Stimulated activated CD8-positive, alpha-beta memory T cell treated with anti-CD3 and anti-CD28 coated beads, Interleukin-15, amount 100 ng/mL, for 48 hours (primary cell): ENCODE measurements at regions not wholly inside any gene's neighbourhood (a gene's known extent, or its start where the extent isn't known, plus 50 kb on each side); places are given as distances from the start of the nearest gene placed in this dataset.

ENCODE experiments used
- DNase-seq, 2 donors: peaks; one replicate each; pipeline ENCODE4 v3.0.0-alpha.2; 2020; ENCODE audit warnings: low read depth in 2 of 2

GRCh38 chr11:69378303-69379141 is 84.6 kb downstream of the MYEOV start:
- no peak for DNase-seq

- no peak for DNase-seq
These were observed 86.5 kb downstream of the MYEOV start for GRCh38 chr11:69380451-69380901.

- DNase-seq = no peak
These were observed 87.1 kb downstream of the MYEOV start for GRCh38 chr11:69380921-69381581.

- no peak for DNase-seq
These were observed 87.8 kb downstream of the MYEOV start for GRCh38 chr11:69381681-69382130.

GRCh38 chr11:69382131-69383128 is 88.5 kb downstream of the MYEOV start:
- DNase-seq = no peak

GRCh38 chr11:69383372-69384250 is 89.7 kb downstream of the MYEOV start:
- no peak for DNase-seq

GRCh38 chr11:69384251-69385143 is 90.5 kb downstream of the MYEOV start:
- no peak for DNase-seq

GRCh38 chr11:69385144-69385820 is 91.3 kb downstream of the MYEOV start:
- no peak for DNase-seq

- DNase-seq = no peak
These were observed 92.0 kb downstream of the MYEOV start for GRCh38 chr11:69385832-69386427.

- no peak for DNase-seq
These were observed 92.8 kb downstream of the MYEOV start for GRCh38 chr11:69386594-69387408.

GRCh38 chr11:69387409-69387885 is 93.5 kb downstream of the MYEOV start:
- no peak for DNase-seq

GRCh38 chr11:69388210-69388609 is 93.3 kb upstream of the LINC01488 start:
- no peak for DNase-seq

- DNase-seq = no peak
These were observed 92.8 kb upstream of the LINC01488 start for GRCh38 chr11:69388661-69389060.

- DNase-seq = no peak
These were observed 90.9 kb upstream of the LINC01488 start for GRCh38 chr11:69390561-69390960.

- no peak for DNase-seq
These were observed 90.0 kb upstream of the LINC01488 start for GRCh38 chr11:69391192-69392103.

- no peak for DNase-seq
These were observed 89.3 kb upstream of the LINC01488 start for GRCh38 chr11:69392104-69392653.
